Chondrocyte (in vitro differentiated cells): ENCODE measurements at regions not wholly inside any gene's neighbourhood (a gene's known extent, or its start where the extent isn't known, plus 50 kb on each side); places are given as distances from the start of the nearest gene placed in this dataset.

ENCODE experiments used
- DNase-seq: peaks from one replicate; pipeline ENCODE4 v3.0.0; 2021; ENCODE audit warnings: mixed read lengths, low spot score
- H3K27ac Mint-ChIP-seq: one replicate; pipeline ENCODE4 v1.8.0; 2021; ENCODE audit warnings: mild to moderate bottlenecking, moderate library complexity, mixed read lengths; ENCODE audit not compliant: unreplicated experiment
- H3K27me3 Mint-ChIP-seq: 2 replicates; pipeline ENCODE4 v1.8.0; 2021; ENCODE audit warnings: low read depth, mixed read lengths
- H3K36me3 Mint-ChIP-seq: 2 replicates; pipeline ENCODE4 v1.8.0; 2021; ENCODE audit warnings: low read depth, mixed read lengths
- H3K4me1 Mint-ChIP-seq: 2 replicates; pipeline ENCODE4 v1.8.0; 2021; ENCODE audit warnings: low read depth, mild to moderate bottlenecking, mixed read lengths
- H3K4me3 Mint-ChIP-seq: one replicate; pipeline ENCODE4 v1.8.0; 2021; ENCODE audit warnings: mild to moderate bottlenecking, moderate library complexity, mixed read lengths; ENCODE audit not compliant: unreplicated experiment
- H3K9me3 Mint-ChIP-seq: 2 replicates; pipeline ENCODE4 v1.8.0; 2021; ENCODE audit warnings: low read depth, mixed read lengths
- TF ChIP-seq, protein P1 (sequence below): fragments of 200-600 bp; sonication (generic); IDR thresholded peaks from 2 replicates; pipeline ENCODE4 v1.5.0; 2021; ENCODE audit warnings: antibody characterized with exemption, mild to moderate bottlenecking, moderate library complexity

DNA sequence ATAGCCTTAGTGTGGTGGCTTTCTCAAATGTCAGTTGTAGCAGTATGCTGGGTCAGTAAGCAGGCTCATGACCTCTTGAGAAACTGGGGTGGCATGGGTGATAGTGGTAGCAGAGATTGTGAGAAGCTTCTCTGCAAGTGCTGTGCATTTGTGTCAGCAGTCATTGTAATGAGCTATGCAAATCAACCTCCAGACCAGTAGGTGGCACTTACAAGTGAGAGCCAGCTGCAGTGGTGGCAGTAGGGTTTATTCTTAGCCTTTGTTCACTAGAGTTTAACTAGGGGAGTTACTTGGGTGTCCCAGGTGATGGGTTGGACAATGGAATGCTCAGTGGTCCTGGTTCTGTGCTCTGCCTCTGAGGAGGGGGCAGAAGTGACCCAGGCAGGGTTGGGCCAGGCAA is 818.7 kb downstream of the PCDH7 start:
- Mint-ChIP-seq H3K27me3 (no peaks in the 10 kb centered on the region), H3K4me3 (no peak overlapping the region), H3K9me3 (peaks cover 5% of the 10 kb centered on the region), H3K27ac (peak overlapping the region; percentile 24), H3K36me3 (no peaks in the 10 kb centered on the region), H3K4me1 (peaks cover 19% of the 10 kb centered on the region)
- no peak for DNase-seq
- TF ChIP-seq, protein P1, sequence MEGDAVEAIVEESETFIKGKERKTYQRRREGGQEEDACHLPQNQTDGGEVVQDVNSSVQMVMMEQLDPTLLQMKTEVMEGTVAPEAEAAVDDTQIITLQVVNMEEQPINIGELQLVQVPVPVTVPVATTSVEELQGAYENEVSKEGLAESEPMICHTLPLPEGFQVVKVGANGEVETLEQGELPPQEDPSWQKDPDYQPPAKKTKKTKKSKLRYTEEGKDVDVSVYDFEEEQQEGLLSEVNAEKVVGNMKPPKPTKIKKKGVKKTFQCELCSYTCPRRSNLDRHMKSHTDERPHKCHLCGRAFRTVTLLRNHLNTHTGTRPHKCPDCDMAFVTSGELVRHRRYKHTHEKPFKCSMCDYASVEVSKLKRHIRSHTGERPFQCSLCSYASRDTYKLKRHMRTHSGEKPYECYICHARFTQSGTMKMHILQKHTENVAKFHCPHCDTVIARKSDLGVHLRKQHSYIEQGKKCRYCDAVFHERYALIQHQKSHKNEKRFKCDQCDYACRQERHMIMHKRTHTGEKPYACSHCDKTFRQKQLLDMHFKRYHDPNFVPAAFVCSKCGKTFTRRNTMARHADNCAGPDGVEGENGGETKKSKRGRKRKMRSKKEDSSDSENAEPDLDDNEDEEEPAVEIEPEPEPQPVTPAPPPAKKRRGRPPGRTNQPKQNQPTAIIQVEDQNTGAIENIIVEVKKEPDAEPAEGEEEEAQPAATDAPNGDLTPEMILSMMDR: peak; percentile 33

DNA sequence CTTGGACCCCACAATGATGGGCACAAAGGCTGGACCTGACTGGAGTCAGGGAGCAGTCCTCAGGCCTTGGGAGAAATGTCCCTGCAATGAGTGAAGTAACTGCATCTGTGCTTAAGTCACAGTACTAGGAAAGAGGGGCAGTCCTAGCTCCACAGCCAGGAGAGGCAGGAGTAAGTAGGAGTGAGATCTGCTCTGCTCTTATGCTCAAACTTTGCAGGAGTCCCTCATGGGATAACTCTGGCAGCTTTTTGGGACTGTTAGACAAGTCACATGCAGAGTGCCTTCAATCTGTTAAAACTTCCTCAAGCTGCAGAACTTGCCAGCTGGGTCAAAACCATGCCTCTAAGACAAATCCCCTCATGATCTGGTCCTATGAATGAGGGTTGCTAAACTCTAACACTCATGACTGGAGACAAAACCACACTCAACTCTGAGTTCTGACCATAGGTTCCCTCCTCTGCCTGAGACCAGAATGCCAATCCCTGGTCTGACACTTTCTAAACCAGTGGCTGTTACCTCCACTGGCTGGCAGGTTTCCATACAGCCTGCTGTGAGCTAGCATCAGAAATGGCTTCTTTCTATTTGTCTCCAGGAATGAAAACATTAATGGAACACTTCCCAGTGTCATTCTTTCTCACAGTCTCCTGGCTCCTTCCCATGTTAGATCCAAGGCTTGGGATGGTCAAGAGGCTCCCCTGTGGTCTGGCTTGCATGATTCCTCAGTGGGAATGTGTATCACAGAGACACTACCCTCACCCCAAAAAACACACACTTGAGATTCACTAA is 819.3 kb downstream of the PCDH7 start:
- Mint-ChIP-seq H3K9me3 (peaks cover 5% of the 10 kb centered on the region), H3K4me3 (no peak overlapping the region), H3K4me1 (peaks cover 19% of the 10 kb centered on the region), H3K36me3 (no peaks in the 10 kb centered on the region), H3K27ac (peak overlapping the region; percentile 24), H3K27me3 (no peaks in the 10 kb centered on the region)
- no peak for DNase-seq
- TF ChIP-seq, protein P1: no peak

GRCh38 chr4:31545330-31545729 is 825.2 kb downstream of the PCDH7 start:
- H3K9me3 Mint-ChIP-seq: peaks cover 4% of the 10 kb centered on the region
- no peak overlapping the region for H3K4me3 Mint-ChIP-seq
- no peaks in the 10 kb centered on the region for H3K27me3 Mint-ChIP-seq
- TF ChIP-seq, protein P1: no peak
- no peaks in the 10 kb centered on the region for H3K4me1 Mint-ChIP-seq
- H3K36me3 Mint-ChIP-seq: no peaks in the 10 kb centered on the region
- no peak for DNase-seq
- no peak overlapping the region for H3K27ac Mint-ChIP-seq

GRCh38 chr4:31545755-31546154 is 825.6 kb downstream of the PCDH7 start:
- Mint-ChIP-seq H3K27ac (no peak overlapping the region), H3K4me3 (no peak overlapping the region), H3K36me3 (no peaks in the 10 kb centered on the region), H3K4me1 (no peaks in the 10 kb centered on the region), H3K27me3 (no peaks in the 10 kb centered on the region), H3K9me3 (peaks cover 4% of the 10 kb centered on the region)
- TF ChIP-seq, protein P1: no peak
- DNase-seq: no peak

GRCh38 chr4:31548021-31548420 is 827.9 kb downstream of the PCDH7 start:
- Mint-ChIP-seq H3K27ac (no peak overlapping the region), H3K4me1 (no peaks in the 10 kb centered on the region), H3K36me3 (no peaks in the 10 kb centered on the region), H3K9me3 (peaks cover 4% of the 10 kb centered on the region), H3K27me3 (no peaks in the 10 kb centered on the region), H3K4me3 (no peak overlapping the region)
- TF ChIP-seq, protein P1: no peak
- no peak for DNase-seq
